Erythroblast (primary cell): ENCODE measurements at regions not wholly inside any gene's neighbourhood (a gene's known extent, or its start where the extent isn't known, plus 50 kb on each side); places are given as distances from the start of the nearest gene placed in this dataset.

ENCODE experiments used
- GATA1 ChIP-seq: IDR thresholded peaks from 2 replicates; pipeline ENCODE4 v1.6.1; 2011; ENCODE audit warnings: low read depth, mild to moderate bottlenecking, control low read depth, low read length, moderate library complexity
- POLR2A ChIP-seq: IDR thresholded peaks from 2 replicates; pipeline ENCODE4 v1.6.1; 2011; ENCODE audit warnings: mild to moderate bottlenecking, low read length

GRCh38 chr10:44506386-44506785, 121.5 kb upstream of the CXCL12 start:
- TF ChIP-seq POLR2A, result no peak
- no peak for TF ChIP-seq GATA1
